GM12891 (cell line): ENCODE measurements at regions not wholly inside any gene's neighbourhood (a gene's known extent, or its start where the extent isn't known, plus 50 kb on each side); places are given as distances from the start of the nearest gene placed in this dataset.

Experiments used
- POLR2A ChIP-seq: IDR thresholded peaks from 2 replicates; pipeline ENCODE4 v1.6.1; 2011; ENCODE audit warnings: low read depth, low read length, control low read depth
- POLR2AphosphoS5 ChIP-seq: IDR thresholded peaks from 2 replicates; pipeline ENCODE4 v1.6.1; 2011; ENCODE audit warnings: low read depth, low read length, control low read depth
- POU2F2 ChIP-seq: IDR thresholded peaks from 2 replicates; pipeline ENCODE4 v1.6.1; 2011; ENCODE audit warnings: low read depth, mild to moderate bottlenecking, control low read depth, low read length, moderate library complexity
- TAF1 ChIP-seq: IDR thresholded peaks from 2 replicates; pipeline ENCODE4 v1.6.1; 2011; ENCODE audit warnings: low read depth, low read length, control low read depth

GRCh38 chr11:116062490-116063171 lies 558.4 kb upstream of the CADM1 start:
- TF ChIP-seq TAF1: no peak
- TF ChIP-seq POLR2A: no peak
- TF ChIP-seq POLR2AphosphoS5: no peak
- no peak for TF ChIP-seq POU2F2
